ENCODE measurements at regions not wholly inside any gene's neighbourhood (a gene's known extent, or its start where the extent isn't known, plus 50 kb on each side); places are given as distances from the start of the nearest gene placed in this dataset.

DNA sequence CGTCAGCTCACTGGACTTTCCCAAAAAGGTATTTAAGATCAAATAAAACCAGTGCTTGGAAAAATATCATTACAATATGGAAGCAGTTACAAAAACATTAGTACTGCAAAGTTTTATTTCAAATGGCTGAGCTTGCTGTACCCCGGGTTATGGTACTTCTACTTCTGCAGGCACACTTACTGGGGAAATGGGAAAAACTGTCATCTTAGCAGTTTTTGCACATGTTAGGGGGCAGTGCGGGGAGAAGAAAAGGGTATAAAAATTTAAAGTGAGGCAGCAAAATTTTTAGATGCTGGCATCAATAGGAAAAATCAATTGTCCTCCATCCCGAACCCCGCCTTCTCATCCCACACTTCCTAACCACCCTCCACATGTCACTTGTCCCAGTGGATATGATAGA lies 133.4 kb downstream of the ATG4C start:
- no peak for DNase-seq

DNA sequence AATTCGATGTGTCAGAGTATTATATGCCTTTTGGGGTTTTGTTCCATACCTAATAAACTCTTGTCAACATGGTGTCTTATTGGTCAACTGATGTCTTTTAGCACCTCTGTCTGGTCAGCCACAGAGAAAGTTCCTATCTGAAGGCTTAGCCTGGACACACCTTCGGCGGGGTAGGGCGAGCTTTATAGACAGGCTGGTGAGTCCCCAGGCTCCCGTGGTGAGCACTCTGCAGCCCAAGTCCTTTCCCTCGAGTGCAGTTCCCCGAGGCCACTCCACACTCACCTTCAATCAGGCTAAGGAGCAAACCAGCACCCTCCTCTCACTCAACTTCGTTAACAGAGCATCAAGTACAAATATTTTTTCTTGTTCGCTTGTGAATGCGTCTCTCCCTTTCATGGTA lies 133.9 kb downstream of the ATG4C start:
- no peak for DNase-seq

DNA sequence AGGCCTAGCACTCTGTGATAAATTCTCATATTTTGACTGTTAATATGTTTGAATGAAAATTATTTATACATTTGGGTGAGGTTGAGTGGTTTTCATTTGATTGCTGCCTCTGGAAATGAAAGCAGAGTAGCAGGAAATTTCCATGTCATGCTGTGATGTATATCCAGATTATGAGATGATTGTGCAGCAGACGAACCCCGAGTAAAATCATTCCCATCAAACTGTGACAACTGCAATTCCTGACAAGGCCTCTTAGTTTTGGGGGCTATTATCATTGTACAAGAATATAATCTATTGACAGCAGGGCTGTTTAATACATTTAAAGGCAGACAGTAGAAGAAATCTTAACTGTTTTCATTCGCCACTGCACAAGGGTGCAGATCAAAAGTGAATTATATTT lies 134.8 kb downstream of the ATG4C start:
- no peak for DNase-seq

DNA sequence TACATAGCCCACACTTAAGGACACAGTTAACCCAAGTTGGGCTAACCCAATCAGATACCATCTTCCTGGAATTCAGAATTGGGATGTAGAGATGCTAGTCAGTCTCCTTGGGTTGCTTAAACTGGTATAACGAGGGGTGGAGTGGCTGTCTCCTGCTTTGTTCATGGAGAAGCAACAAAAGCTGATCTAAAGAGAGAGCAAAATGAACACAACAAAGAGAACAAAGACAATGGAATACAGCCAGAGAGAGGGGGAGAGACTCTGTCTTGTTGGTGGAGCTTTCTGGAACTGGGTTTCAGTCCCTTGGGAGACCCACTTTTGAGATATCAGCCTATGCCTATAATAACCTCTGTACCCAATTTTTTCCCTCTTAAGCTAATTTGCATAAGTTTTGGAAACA lies 138.1 kb downstream of the ATG4C start:
- no peak for DNase-seq

DNA sequence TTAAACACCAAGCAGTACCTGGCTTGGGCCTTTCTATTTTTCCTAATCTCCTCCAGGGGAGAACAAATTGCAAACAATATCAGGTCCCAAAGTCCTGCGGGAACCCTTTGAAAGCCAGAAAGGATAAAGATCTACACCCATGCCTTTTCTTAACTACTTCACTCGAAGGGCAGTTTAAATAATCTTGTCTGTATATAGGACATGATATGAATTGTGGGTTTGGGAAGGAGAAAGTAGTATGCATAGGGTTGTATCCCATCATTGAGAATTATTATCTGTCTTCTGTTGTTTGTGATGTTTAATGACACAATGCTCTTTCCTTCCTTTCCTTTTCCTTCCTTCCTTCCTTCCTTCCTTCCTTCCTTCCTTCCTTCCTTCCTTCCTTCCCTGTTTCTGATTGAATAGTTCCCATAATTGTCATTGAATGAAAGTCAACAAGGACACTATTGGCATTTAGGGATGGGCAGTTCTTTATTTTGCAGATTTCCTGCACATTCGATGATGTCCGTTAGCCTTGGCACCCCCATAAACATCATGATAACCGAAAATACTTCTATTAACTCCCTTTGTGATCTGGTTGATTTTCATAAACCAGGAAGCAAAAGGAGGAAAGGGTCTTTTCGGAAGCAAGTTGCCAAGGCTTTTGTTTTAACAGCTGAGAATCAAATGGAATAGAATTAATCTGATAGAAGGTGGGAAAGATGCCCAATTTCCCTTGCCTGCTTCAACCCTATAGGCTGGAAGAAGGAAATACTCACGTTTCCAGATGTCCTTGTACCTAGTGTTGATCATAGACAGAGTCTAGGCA lies 141.3 kb downstream of the ATG4C start:
- DNase-seq = no peak

DNA sequence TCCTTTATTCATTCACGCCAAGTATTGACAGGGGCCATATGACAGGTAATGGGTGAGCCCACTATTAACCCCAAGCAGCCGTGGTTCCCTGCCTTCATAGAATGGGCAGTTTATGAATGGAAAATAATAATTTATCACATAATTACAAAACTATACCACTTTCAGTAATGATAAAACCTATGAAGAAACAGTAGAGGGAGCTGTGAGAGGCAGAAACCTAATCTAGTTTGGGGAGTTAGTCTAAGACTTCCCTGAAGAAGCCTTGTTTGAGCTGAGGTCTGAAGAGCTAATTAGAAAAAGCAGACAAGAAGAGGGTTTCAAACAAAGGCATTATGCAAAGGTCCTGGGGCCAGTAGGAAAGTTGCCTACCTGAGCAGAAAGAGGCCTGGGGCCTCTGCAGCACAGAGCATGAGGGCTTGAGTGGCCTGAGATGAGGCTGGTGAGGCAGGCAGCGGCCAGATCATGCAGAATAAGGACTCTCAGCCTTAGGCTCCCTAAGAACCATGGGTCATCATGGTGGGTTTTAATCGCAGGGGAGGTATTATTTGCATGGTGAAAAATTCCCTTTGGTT lies 142.8 kb downstream of the ATG4C start:
- no peak for DNase-seq

DNA sequence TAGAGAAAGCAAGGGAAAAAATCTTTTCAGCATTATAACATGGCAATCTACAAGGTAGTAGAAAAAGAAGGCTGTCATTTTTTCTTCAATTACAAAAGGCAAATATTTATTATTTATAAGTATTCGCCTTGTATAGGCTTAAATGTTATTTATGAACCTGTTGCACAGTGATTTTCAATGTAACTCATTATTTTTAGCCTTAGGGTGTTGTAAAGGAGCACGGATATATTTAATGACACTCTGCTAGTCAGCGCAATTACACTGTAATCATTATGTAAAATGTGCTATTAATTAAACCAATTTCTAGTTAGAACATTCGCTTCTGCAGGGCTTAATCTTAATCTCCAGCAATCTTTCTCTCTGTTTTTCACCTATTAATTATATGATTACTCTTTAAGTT lies 145.0 kb downstream of the ATG4C start:
- DNase-seq = no peak

DNA sequence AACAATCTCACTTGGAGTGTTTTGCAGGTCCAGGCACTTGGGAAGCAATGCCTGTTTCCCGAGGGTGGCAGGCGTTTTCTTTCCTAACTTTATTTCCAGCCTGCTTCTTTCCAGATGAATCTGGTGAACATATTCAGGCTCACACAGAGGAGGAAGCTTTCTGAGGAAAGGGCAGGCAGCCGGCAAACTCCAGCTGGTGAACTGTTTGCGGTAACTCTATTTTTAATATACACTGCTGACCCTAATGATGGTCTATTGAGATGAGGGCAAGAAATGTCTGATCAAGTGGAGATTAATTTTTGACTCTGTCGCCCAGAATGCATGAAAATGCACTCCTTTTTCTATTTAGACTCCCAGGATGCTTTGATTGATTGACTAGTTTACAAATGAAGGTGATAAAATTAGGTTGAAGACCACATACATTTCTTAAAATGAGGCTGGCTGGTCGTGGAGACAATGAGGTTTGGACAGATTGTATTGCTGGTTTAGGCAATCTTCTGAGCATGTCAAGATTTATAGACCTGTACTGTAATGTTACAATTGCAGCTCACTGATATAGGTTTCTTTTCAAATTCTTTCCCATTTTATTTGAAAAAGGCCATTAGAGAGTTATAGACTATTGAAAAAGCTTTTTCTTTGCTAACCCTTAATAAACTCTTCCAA lies 153.8 kb downstream of the ATG4C start:
- DNase-seq = no peak

DNA sequence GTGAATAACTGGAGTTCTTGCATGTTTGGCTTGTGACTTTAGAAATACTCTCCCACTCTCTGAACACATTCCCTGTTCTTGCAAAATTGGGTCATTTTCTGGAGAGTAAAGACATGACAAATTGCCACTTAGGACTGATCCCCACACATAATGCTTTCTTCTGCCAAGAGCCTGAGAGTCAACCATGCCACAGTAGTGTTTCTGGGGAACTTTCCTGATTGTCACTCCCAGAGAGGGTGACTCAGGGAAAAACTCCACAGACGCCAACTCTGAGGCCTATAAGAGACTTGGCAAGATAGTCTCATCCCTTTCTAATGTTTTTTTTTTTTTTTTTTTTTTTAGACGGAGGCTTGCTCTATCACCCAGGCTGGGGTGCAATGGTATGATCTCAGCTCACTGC lies 157.8 kb downstream of the ATG4C start:
- DNase-seq = no peak

DNA sequence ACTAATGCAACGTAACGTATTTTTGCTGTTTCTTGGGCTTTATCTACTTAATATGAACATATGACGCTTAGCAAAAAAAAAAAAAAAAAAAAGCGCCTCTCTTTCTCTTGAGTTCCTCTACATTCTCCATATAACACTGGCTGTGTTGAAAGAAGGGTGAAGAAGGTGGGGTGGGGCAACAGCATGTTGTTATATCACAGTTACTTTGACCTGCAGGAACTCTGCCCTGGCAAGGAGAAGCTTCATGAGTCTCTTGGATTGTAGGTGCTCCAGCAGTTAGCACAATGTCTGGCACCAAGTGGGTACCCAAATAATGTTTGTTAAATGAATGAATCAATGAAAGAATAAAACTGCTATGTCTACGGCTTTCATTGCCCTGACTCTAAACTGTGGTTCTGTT lies 162.6 kb downstream of the ATG4C start:
- no peak for DNase-seq

DNA sequence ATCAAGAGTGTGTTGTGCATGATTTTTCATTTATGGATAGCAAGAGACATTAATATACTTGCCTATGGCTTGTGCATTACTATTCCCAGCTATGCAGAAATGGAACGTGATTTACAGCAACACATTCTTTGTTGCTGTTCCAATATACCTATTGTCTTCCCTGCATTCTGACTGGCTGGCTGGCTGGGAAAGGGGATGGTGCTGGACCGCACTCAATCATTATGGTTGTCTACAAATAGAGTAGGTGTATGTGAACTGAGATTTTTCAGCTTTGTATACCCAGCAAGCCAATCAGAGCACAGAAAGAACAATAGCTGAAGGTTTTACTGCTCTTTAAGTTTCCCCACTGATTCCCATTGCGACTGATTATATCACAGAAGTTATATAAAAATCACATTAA lies 167.5 kb downstream of the ATG4C start:
- no peak for DNase-seq

DNA sequence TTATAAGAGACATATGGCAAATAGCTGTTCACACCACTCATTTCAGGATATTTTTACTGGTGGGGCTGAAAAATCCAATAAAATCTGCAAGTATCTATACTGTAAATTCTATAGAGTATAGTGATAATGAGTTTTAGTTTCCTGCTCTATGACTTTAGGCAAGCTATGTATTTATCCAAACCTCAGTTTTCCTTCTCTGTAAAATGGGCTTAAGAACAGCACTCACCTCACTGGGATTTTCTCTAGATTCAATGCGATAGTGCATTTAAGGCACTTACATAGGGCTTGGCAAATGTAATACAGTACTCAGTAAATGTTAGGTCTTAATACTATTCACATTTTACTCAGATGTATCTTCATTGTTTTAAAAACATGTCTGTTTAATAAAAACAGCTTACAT lies 168.7 kb downstream of the ATG4C start:
- DNase-seq = no peak

DNA sequence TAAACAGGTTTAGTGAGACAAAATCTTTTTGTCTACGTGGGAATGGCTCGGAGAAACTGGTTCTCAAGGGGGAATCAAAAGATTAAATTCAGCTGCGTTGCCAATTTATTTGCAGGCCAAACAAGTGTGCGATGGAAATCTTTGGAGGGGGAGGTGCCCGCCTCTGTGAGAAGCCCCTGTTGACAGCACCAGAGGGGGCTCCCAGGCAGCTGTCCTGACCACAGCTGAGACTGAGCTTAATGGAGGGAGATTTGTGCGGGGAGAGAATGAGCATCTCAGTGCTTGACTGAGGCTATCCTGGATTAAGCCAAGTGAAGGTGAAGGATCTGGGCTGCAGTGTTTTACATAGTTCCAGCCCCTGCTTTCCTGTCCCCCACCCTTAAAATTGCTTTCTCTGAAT lies 169.7 kb downstream of the ATG4C start:
- no peak for DNase-seq

DNA sequence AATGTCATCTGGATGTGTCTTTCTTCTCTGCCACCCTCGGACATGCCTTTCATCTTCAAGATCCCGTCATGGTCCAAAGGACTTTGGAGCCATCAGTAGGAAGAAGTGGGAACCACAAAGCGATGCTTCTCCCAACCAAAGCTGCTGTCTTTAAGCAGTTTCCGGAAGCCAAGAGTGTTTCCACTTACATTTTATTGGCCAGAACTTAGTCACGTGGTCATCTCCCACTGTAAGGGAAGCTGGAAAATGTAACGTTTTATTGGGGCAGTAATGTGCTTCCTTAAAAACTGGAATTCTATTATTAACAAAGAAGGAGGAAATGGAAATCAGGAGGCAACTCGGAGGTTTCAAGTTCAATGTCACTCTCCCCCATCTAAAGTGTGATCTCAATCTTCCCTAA lies 170.8 kb downstream of the ATG4C start:
- DNase-seq = no peak

DNA sequence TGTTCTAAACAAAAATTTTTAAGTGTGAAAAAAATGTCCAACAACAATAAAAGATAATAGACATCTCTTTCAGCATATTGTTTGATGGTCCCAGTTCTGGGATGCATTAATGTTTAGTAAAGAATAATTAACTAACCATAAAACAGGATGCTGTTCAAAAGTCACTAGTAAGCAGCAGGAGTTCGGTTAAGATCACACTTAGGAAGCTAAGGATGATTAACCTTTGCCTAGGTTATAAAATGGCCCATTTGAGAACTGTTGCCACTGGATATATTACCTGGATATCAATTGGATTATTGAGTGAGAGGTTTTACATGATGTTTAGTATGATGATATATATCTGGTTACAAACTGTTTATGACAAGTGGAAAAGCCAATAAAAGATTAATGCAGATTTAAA lies 171.7 kb downstream of the ATG4C start:
- no peak for DNase-seq

DNA sequence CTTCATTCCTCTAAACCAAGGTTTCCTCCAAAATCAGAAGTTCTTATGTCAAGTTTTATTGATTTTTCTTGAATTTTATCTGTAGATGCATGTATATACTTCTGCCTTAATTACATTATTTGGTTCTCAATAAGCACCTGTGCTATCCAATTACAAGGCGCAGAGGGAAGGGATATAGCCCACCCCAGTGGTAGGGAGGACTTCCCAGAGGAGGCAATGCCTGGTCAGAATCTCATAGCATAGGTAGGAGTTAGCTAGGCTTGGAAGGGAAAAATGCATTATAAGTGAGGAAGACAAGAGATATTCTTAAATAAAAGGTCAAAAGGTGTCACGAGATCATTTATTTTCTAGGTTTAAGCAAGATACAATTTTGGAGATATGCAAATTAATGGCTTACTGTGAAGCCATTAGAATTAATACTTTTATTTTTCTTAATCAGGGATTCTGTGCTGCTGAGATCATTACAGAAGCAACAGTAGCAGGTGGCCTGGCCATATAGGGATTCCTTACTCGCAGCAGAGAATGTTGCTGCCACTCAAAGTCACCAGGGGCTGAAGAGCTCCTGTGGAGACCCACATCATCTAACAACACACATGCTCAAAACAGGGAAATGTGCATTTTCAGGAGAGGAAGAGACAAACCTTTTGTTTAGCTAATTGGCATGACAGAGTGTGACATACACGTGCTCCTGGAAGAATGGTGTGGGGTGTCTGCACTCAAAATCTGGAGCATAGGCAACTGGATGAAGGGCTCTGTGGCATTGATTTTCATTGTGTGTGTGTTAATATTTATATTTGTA lies 178.3 kb downstream of the ATG4C start:
- DNase-seq = no peak

DNA sequence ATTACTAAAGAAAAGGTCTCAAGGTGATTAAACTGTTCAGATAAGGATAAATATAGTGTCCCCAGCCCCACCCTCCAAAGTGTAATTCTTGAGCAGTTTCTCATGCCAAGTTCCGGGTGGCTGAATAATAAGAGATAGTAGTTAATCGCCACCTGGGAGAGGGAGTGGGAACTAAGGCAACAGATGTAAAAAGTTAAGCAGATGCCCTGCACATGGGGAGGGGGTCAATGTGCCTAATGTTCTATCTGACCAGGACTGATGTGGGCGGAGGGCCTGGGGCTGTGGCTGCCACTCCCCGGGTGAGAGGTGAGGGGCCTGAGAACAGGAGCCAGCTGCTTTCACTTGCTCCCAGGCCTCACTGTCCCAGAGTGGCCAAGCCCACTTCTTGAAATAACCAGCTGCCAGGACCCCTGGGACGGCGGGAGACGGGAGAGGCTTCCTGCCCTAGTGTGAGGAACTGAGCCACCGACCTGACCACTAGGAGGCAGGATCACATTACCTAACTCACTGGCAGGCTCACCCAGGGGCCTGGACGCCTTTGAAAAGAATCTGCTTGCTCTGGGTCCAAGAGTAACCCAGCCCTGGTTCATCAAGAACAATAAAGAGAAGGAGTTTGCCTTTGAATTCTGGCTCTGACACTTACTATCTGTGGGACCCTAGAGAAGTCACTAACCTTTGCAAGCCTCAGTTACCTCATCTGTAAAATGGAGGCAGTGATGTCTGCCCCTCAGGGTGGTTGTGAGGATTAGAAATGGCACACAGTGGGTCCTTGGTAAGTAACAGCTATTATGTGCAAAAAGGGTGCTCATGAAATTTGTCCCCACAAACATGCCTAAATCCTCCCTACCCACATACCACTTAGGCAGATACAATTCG lies 179.2 kb downstream of the ATG4C start:
- no peak for DNase-seq

DNA sequence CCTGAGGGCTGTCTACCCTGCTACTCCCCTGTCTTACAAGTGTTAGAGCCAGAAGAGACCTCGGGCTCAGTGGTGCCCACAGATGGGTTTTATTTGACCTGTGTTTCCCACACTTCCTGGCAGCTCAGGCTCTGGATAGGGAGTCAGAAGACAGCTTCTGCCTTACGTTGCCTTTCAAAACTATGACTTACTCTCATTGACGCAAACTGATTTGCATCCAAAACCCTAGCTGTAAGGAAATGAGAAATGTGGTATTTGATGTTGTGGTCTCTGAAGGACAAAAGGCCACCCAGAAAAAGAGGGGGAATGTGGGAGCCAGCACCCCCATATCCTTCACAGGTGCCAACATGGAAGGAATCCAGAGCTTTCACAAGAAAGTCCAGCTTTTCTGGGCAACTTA lies 180.2 kb downstream of the ATG4C start:
- DNase-seq = no peak

DNA sequence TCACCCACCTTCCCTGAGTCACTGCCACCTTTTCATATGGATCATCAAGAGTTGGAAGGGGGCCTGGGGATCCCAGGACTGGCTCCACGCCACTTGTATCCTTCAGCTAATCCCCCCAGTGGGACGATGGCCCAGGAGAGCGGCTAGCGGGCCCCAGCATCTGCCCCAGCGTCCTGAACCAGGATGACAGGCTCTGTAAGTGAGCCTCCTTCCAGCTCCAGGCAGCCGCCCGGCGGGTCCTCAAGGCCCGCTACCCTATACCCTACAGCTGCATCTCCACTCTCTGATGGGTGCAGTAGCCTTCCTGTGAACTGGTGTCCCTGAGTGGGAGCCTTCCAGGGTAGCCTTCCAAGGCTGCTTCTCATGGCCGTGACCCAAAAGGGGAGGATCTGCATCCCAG lies 183.1 kb downstream of the ATG4C start:
- DNase-seq = no peak

DNA sequence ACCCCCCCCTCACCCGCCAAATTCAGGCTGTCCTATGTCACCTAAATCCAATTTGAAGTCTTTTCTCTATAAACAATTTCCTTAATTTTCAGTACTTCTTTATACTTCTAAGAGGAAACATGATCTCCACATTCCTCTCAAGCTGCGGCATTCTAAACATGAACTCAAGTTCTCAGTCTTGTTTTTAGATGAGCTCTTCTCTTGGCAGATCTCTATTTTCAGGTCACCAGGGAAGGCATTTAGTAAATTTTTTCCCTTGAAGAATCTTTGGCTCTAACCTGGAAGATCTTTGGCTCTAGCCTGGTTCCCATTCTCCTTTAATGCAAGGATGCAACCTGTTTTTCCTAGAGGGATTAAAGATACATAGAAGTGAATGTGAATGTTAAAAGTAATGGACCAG lies 193.4 kb downstream of the ATG4C start:
- no peak for DNase-seq

DNA sequence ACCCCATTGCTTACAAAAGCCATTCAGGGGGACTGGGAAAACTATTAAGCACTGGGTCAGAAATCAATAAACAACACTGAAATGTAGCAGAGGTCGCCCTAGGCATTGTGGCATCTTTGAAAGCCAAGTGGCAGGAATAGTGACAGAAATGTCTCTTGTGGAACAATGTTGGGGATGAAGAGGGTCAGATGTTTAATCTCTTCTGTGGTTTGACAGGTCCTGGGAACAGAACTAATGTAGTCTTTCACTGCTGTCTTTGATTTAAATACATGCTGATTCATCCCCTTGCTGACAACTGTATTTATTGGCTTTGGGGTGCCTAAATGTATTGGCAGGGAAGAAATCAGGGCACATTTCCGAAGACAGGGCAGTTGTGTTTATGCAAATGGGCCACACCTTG lies 194.8 kb downstream of the ATG4C start:
- DNase-seq = no peak

DNA sequence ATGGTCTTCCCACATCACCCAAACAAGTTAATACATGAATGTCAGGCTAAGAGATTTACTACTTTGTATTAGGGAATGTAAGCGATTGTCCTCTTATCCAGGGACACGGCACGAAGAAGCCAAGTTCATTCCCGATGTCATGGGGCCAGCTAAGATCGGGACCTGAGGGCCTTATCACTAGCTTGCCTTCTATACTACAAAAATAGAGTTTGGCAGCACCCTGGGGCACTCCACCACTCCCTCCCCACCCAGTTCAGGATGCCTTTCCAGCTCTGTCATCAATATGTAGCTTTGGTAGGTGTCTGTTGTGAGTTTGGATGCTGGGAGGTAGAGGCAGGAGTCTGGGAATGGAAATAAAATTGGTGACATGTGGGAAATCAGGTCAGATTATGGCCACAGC lies 197.5 kb downstream of the ATG4C start:
- DNase-seq = no peak

DNA sequence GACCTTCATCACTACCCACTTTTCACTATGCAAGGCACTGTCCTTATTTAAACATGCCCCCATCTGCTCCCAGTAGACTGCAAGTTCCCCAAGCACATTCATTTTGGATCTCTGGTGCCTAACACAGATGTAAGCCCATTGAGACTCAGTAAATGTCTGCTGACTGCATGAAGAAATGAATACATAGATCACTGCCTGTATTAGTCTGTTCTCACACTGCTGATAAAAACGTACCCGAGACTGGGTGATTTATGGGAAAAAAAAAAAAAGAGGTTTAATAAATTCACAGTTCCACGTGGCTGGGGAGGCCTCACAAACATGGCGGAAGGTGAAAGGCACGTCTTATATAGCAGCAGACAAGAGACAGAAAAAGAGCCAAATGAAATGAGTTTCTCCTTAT lies 204.9 kb downstream of the ATG4C start:
- DNase-seq = no peak

Data from NCI-H1092 treated with DMSO at 0.1 percent for 48 hours (cell line).